ENCODE measurements at regions not wholly inside any gene's neighbourhood (a gene's known extent, or its start where the extent isn't known, plus 50 kb on each side); places are given as distances from the start of the nearest gene placed in this dataset.

GRCh38 chr13:58882516-58882915, 1251.0 kb downstream of the PCDH17 start:
- no peaks in the 10 kb centered on the region for H3K27me3 ChIP-seq (ENCODE audit: control insufficient read depth in 1 of 2, insufficient read depth in 2 of 2, low read length in 2 of 2)
- in situ Hi-C loops (cut with HindIII; ENCODE audit: extremely low pct_ligation_motif_present, low pct_unique_long_range_greater_than_20kb): no loop called here
- H3K9me3 ChIP-seq (ENCODE audit: low read length): no peaks in the 10 kb centered on the region
- H3K4me3 ChIP-seq (replicated peaks in 1 of 3; ENCODE audit: insufficient read depth in 1 of 3, low read depth in 2 of 3, low read length in 3 of 3): no peak overlapping the region
- no peaks in the 10 kb centered on the region for H3K36me3 ChIP-seq (replicated peaks in 1 of 2; ENCODE audit: control insufficient read depth in 1 of 2, insufficient read depth in 2 of 2, low read length in 2 of 2)
- WGBS (ENCODE audit: low lambda C conversion rate): 19% methylated on average over 4 of the region's 4 CpGs
- ChIA-PET CTCF (ENCODE audit: low intra/inter-chr PET ratio, low total read pairs) (no interaction called here), POLR2A (no interaction called here)
- no peak overlapping the region for H3K9ac ChIP-seq (ENCODE audit: insufficient read depth, low read depth, low read length)
- FAIRE-seq (no peak), DNase-seq (ENCODE audit: low spot score) (no peak), ATAC-seq (no peak)
- H3K4me1 ChIP-seq (ENCODE audit: insufficient read depth, low read length): no peaks in the 10 kb centered on the region
- no peak overlapping the region for H2AFZ ChIP-seq (ENCODE audit: low read length)
- no peaks in the 10 kb centered on the region for H4K20me1 ChIP-seq (ENCODE audit: insufficient read depth, low read length)
- TF ChIP-seq ZNF777 (CRISPR knock-in tag; IDR thresholded peaks at IDR 0.05): no peak
- TF ChIP-seq SOX6 (IDR thresholded peaks at IDR 0.05): no peak
- TF ChIP-seq SOX6 (CRISPR knock-in tag; IDR thresholded peaks at IDR 0.05): no peak
- TF ChIP-seq IRX3 (CRISPR knock-in tag; IDR thresholded peaks at IDR 0.05; ENCODE audit: borderline replicate concordance, low read depth): no peak
- no peak for TF ChIP-seq ZNF282 (IDR thresholded peaks at IDR 0.05; ENCODE audit: partially characterized antibody)
- TF ChIP-seq GZF1 (CRISPR knock-in tag; IDR thresholded peaks at IDR 0.05): no peak
- no peak for TF ChIP-seq ZFP90 (CRISPR knock-in tag; IDR thresholded peaks at IDR 0.05; ENCODE audit: borderline replicate concordance)
- no peaks in the 10 kb centered on the region for H3K79me2 ChIP-seq (ENCODE audit: insufficient read depth, low read length)
- BruUV-seq (replicated peaks): no TSS peak
- no peak overlapping the region for H3K27ac ChIP-seq (ENCODE audit: extremely low read length, insufficient read depth, low read length)
- no peak overlapping the region for H3K4me2 ChIP-seq (ENCODE audit: low read depth, low read length)
- intact Hi-C loops (cut with micrococcal nuclease; ENCODE audit: unreplicated experiment): no loop called here

GRCh38 chr13:58883405-58883804, 1251.9 kb downstream of the PCDH17 start:
- POLR2A ChIA-PET: no interaction called here
- intact Hi-C loops (cut with micrococcal nuclease; ENCODE audit: unreplicated experiment): no loop called here
- no peak for TF ChIP-seq ZNF510 (CRISPR knock-in tag; IDR thresholded peaks at IDR 0.05; ENCODE audit: low read depth)
- no peak for TF ChIP-seq ZNF761 (CRISPR knock-in tag; conservative IDR thresholded peaks at IDR 0.05)
- no peak for TF ChIP-seq FOXK1 (CRISPR knock-in tag; IDR thresholded peaks at IDR 0.05; ENCODE audit: borderline replicate concordance, low read depth)
- TF ChIP-seq YEATS2 (CRISPR knock-in tag; IDR thresholded peaks at IDR 0.05; ENCODE audit: borderline replicate concordance): no peak
- no peak for TF ChIP-seq BRCA1 (CRISPR knock-in tag; IDR thresholded peaks at IDR 0.05)
- TF ChIP-seq ISX (CRISPR knock-in tag; conservative IDR thresholded peaks at IDR 0.05): no peak
- no peak for TF ChIP-seq ZNF431 (CRISPR knock-in tag; IDR thresholded peaks at IDR 0.05; ENCODE audit: borderline replicate concordance, low read depth)
- TF ChIP-seq ATF7-NPFF (CRISPR knock-in tag; IDR thresholded peaks at IDR 0.05; ENCODE audit: low read depth): no peak
- TF ChIP-seq DBP (CRISPR knock-in tag; IDR thresholded peaks at IDR 0.05; ENCODE audit: not compliant biosample characterization): no peak
- no peak for TF ChIP-seq RFX3 (CRISPR knock-in tag; IDR thresholded peaks at IDR 0.05)
- no peak for TF ChIP-seq ATM (IDR thresholded peaks at IDR 0.05; ENCODE audit: borderline replicate concordance)
- no peak for TF ChIP-seq ZNF256 (CRISPR knock-in tag; conservative IDR thresholded peaks at IDR 0.05)
- no peak for TF ChIP-seq ZFX (CRISPR knock-in tag; IDR thresholded peaks at IDR 0.05; ENCODE audit: low read depth)
- no peak for TF ChIP-seq ZNF777 (CRISPR knock-in tag; IDR thresholded peaks at IDR 0.05)
- TF ChIP-seq, protein P1, sequence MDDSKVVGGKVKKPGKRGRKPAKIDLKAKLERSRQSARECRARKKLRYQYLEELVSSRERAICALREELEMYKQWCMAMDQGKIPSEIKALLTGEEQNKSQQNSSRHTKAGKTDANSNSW (CRISPR knock-in tag; IDR thresholded peaks at IDR 0.05; ENCODE audit: borderline replicate concordance): no peak
- DNase-seq (ENCODE audit: low spot score): no peak
- 6% methylated on average over 2 of the region's 2 CpGs for WGBS (ENCODE audit: low lambda C conversion rate)
- H3K79me2 ChIP-seq (ENCODE audit: insufficient read depth, low read length): no peaks in the 10 kb centered on the region
- CTCF ChIA-PET (ENCODE audit: low intra/inter-chr PET ratio, low total read pairs): no interaction called here
- no peaks in the 10 kb centered on the region for H3K4me1 ChIP-seq (ENCODE audit: insufficient read depth, low read length)
- FAIRE-seq: no peak
- H3K36me3 ChIP-seq (replicated peaks in 1 of 2; ENCODE audit: control insufficient read depth in 1 of 2, insufficient read depth in 2 of 2, low read length in 2 of 2): no peaks in the 10 kb centered on the region
- no peak overlapping the region for H3K9ac ChIP-seq (ENCODE audit: insufficient read depth, low read depth, low read length)
- H3K4me2 ChIP-seq (ENCODE audit: low read depth, low read length): no peak overlapping the region
- in situ Hi-C loops (cut with HindIII; ENCODE audit: extremely low pct_ligation_motif_present, low pct_unique_long_range_greater_than_20kb): no loop called here
- H3K9me3 ChIP-seq (ENCODE audit: low read length): no peaks in the 10 kb centered on the region
- no TSS peak for BruUV-seq (replicated peaks)
- no peak overlapping the region for H3K27ac ChIP-seq (ENCODE audit: extremely low read length, insufficient read depth, low read length)
- no peak for ATAC-seq
- H3K4me3 ChIP-seq (replicated peaks in 1 of 3; ENCODE audit: insufficient read depth in 1 of 3, low read depth in 2 of 3, low read length in 3 of 3): no peak overlapping the region
- H3K27me3 ChIP-seq (ENCODE audit: control insufficient read depth in 1 of 2, insufficient read depth in 2 of 2, low read length in 2 of 2): no peaks in the 10 kb centered on the region
- no peak overlapping the region for H2AFZ ChIP-seq (ENCODE audit: low read length)
- no peaks in the 10 kb centered on the region for H4K20me1 ChIP-seq (ENCODE audit: insufficient read depth, low read length)

All from HepG2 (cell line).